IMR-90 (cell line): ENCODE measurements at regions not wholly inside any gene's neighbourhood (a gene's known extent, or its start where the extent isn't known, plus 50 kb on each side); places are given as distances from the start of the nearest gene placed in this dataset.

Experiments used
- CEBPB ChIP-seq: IDR thresholded peaks from 2 replicates; pipeline ENCODE4 v1.6.1; 2012; ENCODE audit warnings: low read depth, low read length, improper control_type of control experiment
- CTCF ChIP-seq: conservative IDR thresholded peaks from 2 replicates; pipeline ENCODE4 v1.5.1; 2012; ENCODE audit warnings: mild to moderate bottlenecking, low read depth, low read length, improper control_type of control experiment
- NFE2L2 ChIP-seq: fragments of 150-350 bp; IDR thresholded peaks from 2 replicates; pipeline ENCODE4 v1.6.1; 2016; ENCODE audit warnings: low read depth, mild to moderate bottlenecking, low read length
- POLR2A ChIP-seq: IDR thresholded peaks from 2 replicates; pipeline ENCODE4 v1.6.1; 2012; ENCODE audit warnings: mild to moderate bottlenecking, low read depth, low read length
- RAD21 ChIP-seq: IDR thresholded peaks from 2 replicates; pipeline ENCODE4 v1.6.1; 2012; ENCODE audit warnings: low read length, improper control_type of control experiment
- RFX5 ChIP-seq: IDR thresholded peaks from 2 replicates; pipeline ENCODE4 v1.8.0; 2012; ENCODE audit warnings: low read depth, mild to moderate bottlenecking, low read length, moderate library complexity
- SMC3 ChIP-seq: fragments of 150-350 bp; IDR thresholded peaks from 2 replicates; pipeline ENCODE4 v1.6.1; 2016; ENCODE audit warnings: low read depth, mild to moderate bottlenecking, antibody characterized with exemption, low read length, moderate library complexity

- TF ChIP-seq CTCF, result no peak
- no peak for TF ChIP-seq SMC3
- TF ChIP-seq POLR2A, result no peak
- no peak for TF ChIP-seq NFE2L2
- no peak for TF ChIP-seq CEBPB
- no peak for TF ChIP-seq RAD21
- no peak for TF ChIP-seq RFX5
Observed at GRCh38 chr1:228961511-228961910, 226.2 kb downstream of the RHOU start.
